ENCODE measurements at regions not wholly inside any gene's neighbourhood (a gene's known extent, or its start where the extent isn't known, plus 50 kb on each side); places are given as distances from the start of the nearest gene placed in this dataset.

DNA sequence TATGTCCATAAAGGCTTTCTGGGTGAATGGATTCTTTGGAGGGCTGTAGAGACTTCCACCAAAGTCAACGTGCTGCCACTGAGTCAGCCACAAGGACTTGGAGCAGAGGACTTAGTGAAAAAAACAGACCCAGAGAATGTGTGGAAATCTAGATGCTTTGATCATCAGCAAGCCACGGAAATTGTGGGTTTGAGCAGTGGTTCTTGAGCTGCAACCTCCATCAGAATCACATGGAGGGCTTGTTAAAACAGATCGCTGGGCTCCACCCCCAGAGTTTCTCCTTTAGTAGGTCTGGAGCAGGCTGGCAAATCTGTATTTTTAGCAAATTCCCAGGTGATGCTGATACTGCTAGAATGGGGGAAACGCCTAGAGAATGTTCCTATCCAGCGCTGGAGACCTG, 95.3 kb downstream of the RBM43 start:
- TF ChIP-seq POLR2AphosphoS5 (IDR thresholded peaks at IDR 0.05) (no peak), CTCF (IDR thresholded peaks at IDR 0.05) (no peak), POLR2A (IDR thresholded peaks at IDR 0.05; ENCODE audit: low read depth) (no peak)

Measured in esophagus muscularis mucosa (tissue), 3 donors.